GM19395 (cell line): ENCODE measurements at regions not wholly inside any gene's neighbourhood (a gene's known extent, or its start where the extent isn't known, plus 50 kb on each side); places are given as distances from the start of the nearest gene placed in this dataset.
"Not testable (repeated sequence)": the region's sequence is repeated elsewhere in the genome, so short reads cannot be mapped to it uniquely, and the experiment has no call there.

Experiments
- ATAC-seq: cut with Tn5 transposase; IDR thresholded peaks from one replicate; pipeline ENCODE4 v1.9.1; 2021; ENCODE audit warnings: mild to moderate bottlenecking, moderate library complexity; ENCODE audit not compliant: unreplicated experiment

GRCh38 chr2:118577202-118577601 is 270.2 kb downstream of the EN1 start:
- no peak for ATAC-seq

GRCh38 chr2:118576109-118576855 is 271.2 kb downstream of the EN1 start:
- no peak for ATAC-seq

GRCh38 chr2:118572380-118572779 is 275.1 kb downstream of the EN1 start:
- ATAC-seq, result not testable (repeated sequence)

- no peak for ATAC-seq
These were observed 277.4 kb downstream of the EN1 start for GRCh38 chr2:118569876-118570535.

GRCh38 chr2:118568700-118569099 is 278.7 kb downstream of the EN1 start:
- no peak for ATAC-seq

GRCh38 chr2:118565786-118566540 is 281.5 kb downstream of the EN1 start:
- ATAC-seq, result no peak

GRCh38 chr2:118565301-118565700 is 282.1 kb downstream of the EN1 start:
- no peak for ATAC-seq

- no peak for ATAC-seq
These were observed 285.3 kb downstream of the EN1 start for GRCh38 chr2:118562144-118562543.

- no peak for ATAC-seq
These were observed 288.6 kb downstream of the EN1 start for GRCh38 chr2:118558846-118559245.

GRCh38 chr2:118557791-118558190 is 289.7 kb downstream of the EN1 start:
- ATAC-seq, result no peak

- ATAC-seq, result no peak
These were observed 290.4 kb downstream of the EN1 start for GRCh38 chr2:118557016-118557415.

GRCh38 chr2:118554616-118555015 is 292.8 kb downstream of the EN1 start:
- no peak for ATAC-seq

GRCh38 chr2:118549503-118549902 is 297.9 kb downstream of the EN1 start:
- no peak for ATAC-seq

GRCh38 chr2:118548880-118549488 is 298.5 kb downstream of the EN1 start:
- no peak for ATAC-seq

- no peak for ATAC-seq
These were observed 308.2 kb downstream of the EN1 start for GRCh38 chr2:118539290-118539689.

GRCh38 chr2:118536306-118536705 is 311.1 kb downstream of the EN1 start:
- ATAC-seq, result no peak

GRCh38 chr2:118535818-118536212 is 311.6 kb downstream of the EN1 start:
- no peak for ATAC-seq

- ATAC-seq, result no peak
These were observed 312.2 kb downstream of the EN1 start for GRCh38 chr2:118535171-118535817.

GRCh38 chr2:118530976-118531375 is 316.5 kb downstream of the EN1 start:
- ATAC-seq, result no peak

GRCh38 chr2:118529908-118530599 is 317.4 kb downstream of the EN1 start:
- ATAC-seq, result no peak
